ENCODE measurements at regions not wholly inside any gene's neighbourhood (a gene's known extent, or its start where the extent isn't known, plus 50 kb on each side); places are given as distances from the start of the nearest gene placed in this dataset.

DNA sequence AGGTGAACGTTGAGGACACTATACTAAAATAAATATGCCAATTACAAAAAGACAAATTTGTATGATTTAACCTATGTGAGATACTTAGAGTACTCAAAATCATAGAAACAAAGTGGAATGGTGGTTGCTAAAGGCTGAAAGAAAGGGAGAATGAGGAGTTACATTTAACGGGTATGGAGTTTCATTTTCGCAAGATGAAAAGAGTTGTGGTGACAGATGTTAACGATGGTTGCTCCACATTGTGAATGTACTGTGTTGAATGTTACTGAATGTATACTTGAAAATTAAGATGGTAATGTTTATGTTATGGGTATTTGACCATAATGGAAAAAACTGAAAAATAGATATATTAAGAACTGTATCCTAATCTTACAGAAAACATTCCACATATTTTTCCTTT is 51.3 kb upstream of the MOCS2 start:
- H3K9me3 ChIP-seq, result no peaks in the 10 kb centered on the region
- no peak for TF ChIP-seq EP300 (IDR thresholded peaks at IDR 0.05)
- TF ChIP-seq POLR2A (IDR thresholded peaks at IDR 0.05), result no peak
- TF ChIP-seq, protein P1, sequence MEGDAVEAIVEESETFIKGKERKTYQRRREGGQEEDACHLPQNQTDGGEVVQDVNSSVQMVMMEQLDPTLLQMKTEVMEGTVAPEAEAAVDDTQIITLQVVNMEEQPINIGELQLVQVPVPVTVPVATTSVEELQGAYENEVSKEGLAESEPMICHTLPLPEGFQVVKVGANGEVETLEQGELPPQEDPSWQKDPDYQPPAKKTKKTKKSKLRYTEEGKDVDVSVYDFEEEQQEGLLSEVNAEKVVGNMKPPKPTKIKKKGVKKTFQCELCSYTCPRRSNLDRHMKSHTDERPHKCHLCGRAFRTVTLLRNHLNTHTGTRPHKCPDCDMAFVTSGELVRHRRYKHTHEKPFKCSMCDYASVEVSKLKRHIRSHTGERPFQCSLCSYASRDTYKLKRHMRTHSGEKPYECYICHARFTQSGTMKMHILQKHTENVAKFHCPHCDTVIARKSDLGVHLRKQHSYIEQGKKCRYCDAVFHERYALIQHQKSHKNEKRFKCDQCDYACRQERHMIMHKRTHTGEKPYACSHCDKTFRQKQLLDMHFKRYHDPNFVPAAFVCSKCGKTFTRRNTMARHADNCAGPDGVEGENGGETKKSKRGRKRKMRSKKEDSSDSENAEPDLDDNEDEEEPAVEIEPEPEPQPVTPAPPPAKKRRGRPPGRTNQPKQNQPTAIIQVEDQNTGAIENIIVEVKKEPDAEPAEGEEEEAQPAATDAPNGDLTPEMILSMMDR (IDR thresholded peaks at IDR 0.05), result no peak
- no peak for TF ChIP-seq POLR2AphosphoS5 (IDR thresholded peaks at IDR 0.05)
- H3K4me3 ChIP-seq, result no peak overlapping the region
- peaks cover 4% of the 10 kb centered on the region for H3K4me1 ChIP-seq
- no peak overlapping the region for H3K27ac ChIP-seq
- 79% methylated on average over 4 of the region's 4 CpGs for WGBS
- H3K27me3 ChIP-seq, result no peaks in the 10 kb centered on the region
- H3K36me3 ChIP-seq, result no peaks in the 10 kb centered on the region
- no peak for DNase-seq (ENCODE audit: low spot score in 2 of 2)

DNA sequence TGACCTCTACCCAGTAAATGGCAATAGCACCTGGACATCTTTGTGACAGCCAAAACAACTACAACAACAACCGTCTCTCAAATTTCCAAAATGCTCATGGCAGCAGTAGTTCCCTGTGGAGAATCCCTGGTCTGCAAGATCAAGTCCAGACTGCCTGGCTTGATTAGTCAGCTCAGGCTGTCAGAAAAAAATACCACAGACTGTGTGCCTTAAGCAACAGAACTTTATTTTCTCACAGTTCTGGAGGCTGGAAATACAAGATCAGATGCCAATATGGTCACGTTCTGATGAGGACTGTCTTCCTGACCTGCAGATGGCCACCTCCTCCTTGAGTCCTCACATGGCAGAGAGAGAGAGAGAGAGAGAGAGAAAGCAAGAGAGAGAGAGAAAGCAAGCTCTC is 52.3 kb upstream of the MOCS2 start:
- 37% methylated on average over 2 of the region's 2 CpGs for WGBS
- no peak for DNase-seq (ENCODE audit: low spot score in 2 of 2)
- Histone ChIP-seq H3K27me3 (no peaks in the 10 kb centered on the region), H3K9me3 (no peaks in the 10 kb centered on the region), H3K4me3 (no peak overlapping the region), H3K4me1 (peaks cover 11% of the 10 kb centered on the region), H3K27ac (no peak overlapping the region), H3K36me3 (no peaks in the 10 kb centered on the region)
- TF ChIP-seq, protein P1 (IDR thresholded peaks at IDR 0.05), result no peak
- TF ChIP-seq POLR2A (IDR thresholded peaks at IDR 0.05) (no peak), POLR2AphosphoS5 (IDR thresholded peaks at IDR 0.05) (no peak), EP300 (IDR thresholded peaks at IDR 0.05) (no peak)

DNA sequence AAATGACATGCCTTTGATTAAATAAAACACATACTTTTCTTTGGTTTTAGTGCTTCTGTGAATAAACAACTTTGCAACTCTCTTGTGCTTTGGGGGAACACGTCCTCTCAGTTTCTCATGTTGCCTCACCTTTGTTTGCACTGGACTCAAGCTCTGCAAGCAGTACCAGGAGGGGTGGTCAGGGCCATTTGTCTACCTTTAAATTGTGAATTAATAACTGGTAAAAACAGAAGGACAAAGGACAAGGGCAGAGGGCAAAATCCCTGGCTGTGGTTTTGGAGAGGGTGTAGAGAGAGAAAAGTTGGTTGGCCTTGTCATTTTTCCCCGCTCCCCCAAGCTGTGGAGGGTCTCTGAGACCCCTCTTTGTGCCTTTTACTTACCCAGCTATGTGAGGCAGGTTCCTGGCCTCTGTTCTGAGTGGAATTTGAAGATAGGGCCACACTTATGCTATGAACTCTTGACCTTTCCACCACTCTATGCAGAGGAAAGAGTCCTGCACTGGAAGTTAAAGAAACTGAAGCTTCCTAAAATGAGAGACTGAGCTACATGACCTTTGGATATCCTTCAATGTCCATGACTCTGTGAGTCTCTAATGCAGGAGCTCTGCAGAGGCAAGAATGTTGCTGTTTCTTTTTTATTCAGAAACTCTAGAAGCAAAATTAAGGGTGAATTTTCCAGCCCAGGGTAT is 55.1 kb upstream of the MOCS2 start:
- no peak overlapping the region for H3K27ac ChIP-seq
- DNase-seq (ENCODE audit: low spot score in 2 of 2), result no peak
- WGBS, result 70% methylated on average over 2 of the region's 2 CpGs

DNA sequence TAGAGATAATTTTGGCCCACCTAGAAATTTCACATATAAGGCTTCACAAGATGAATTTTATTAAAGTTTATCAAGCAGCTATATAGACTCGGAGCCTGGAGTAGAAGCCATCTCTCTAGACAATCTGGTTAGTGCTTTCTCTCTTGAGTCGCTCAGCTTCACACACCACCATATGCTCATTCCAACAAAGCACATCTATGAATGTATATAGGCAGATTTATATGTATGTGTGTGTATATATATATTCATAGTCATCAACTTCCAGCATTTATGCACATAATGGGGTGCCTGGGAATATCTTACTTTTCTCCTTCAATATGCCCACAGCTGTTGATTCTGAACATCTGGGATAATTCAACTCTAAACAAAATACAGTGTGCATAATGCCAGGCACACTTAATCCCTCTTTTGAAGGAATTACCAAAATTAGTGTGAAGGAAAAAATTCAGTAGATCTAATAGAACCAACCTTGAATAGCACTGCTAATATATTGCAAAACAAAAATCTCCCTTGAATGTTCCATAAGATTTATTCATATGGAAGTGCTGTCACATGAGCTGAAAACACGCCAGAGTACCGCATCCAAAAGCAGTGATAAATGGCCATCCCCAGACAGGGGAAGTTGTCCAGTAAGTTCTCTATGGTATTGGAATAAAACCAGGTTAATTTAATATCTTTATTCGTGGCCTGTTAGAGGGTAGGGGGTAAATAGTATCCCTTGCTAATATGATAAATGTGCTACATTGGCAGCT is 56.0 kb upstream of the MOCS2 start:
- H3K4me3 ChIP-seq, result no peak overlapping the region
- H3K9me3 ChIP-seq, result no peaks in the 10 kb centered on the region
- no peaks in the 10 kb centered on the region for H3K36me3 ChIP-seq
- H3K27me3 ChIP-seq, result no peaks in the 10 kb centered on the region
- H3K27ac ChIP-seq, result no peak overlapping the region
- TF ChIP-seq POLR2AphosphoS5 (IDR thresholded peaks at IDR 0.05) (no peak), EP300 (IDR thresholded peaks at IDR 0.05) (no peak), POLR2A (IDR thresholded peaks at IDR 0.05) (no peak)
- TF ChIP-seq, protein P1 (IDR thresholded peaks at IDR 0.05), result no peak
- DNase-seq (ENCODE audit: low spot score in 2 of 2), result no peak
- peaks cover 24% of the 10 kb centered on the region for H3K4me1 ChIP-seq
- WGBS, result 56% methylated on average over 5 of the region's 5 CpGs

More for the DNA sequence above, 55.1 kb upstream of the MOCS2 start:
- no peaks in the 10 kb centered on the region for H3K27me3 ChIP-seq
- TF ChIP-seq EP300 (IDR thresholded peaks at IDR 0.05) (no peak), POLR2AphosphoS5 (IDR thresholded peaks at IDR 0.05) (no peak), POLR2A (IDR thresholded peaks at IDR 0.05) (no peak)
- TF ChIP-seq, protein P1 (IDR thresholded peaks at IDR 0.05), result no peak
- peaks cover 24% of the 10 kb centered on the region for H3K4me1 ChIP-seq
- H3K4me3 ChIP-seq, result no peak overlapping the region
- no peaks in the 10 kb centered on the region for H3K36me3 ChIP-seq
- H3K9me3 ChIP-seq, result no peaks in the 10 kb centered on the region

DNA sequence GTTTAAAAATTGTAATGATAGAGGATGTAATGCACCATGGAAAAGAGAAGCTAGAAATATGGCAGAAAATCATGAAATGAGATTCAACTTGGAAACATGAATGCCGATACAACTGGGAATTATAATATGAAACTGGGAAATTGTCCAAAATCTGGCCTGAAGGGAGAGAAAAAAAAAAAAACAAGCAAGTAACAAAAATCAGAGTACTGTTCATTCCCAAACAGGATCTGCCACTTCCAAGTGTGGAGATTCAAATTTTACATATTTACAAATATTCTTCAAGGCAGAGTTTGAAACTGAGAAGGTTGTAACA is 56.6 kb upstream of the MOCS2 start:
- H3K27me3 ChIP-seq, result no peaks in the 10 kb centered on the region
- 10% methylated on average over 1 of the region's 1 CpG for WGBS
- no peak overlapping the region for H3K27ac ChIP-seq
- H3K4me1 ChIP-seq, result peaks cover 24% of the 10 kb centered on the region
- DNase-seq (ENCODE audit: low spot score in 2 of 2), result no peak
- TF ChIP-seq POLR2A (IDR thresholded peaks at IDR 0.05) (no peak), EP300 (IDR thresholded peaks at IDR 0.05) (no peak), POLR2AphosphoS5 (IDR thresholded peaks at IDR 0.05) (no peak)
- TF ChIP-seq, protein P1 (IDR thresholded peaks at IDR 0.05), result no peak
- H3K36me3 ChIP-seq, result no peaks in the 10 kb centered on the region
- H3K9me3 ChIP-seq, result no peaks in the 10 kb centered on the region
- no peak overlapping the region for H3K4me3 ChIP-seq
